Mesendoderm (in vitro differentiated cells): ENCODE measurements at regions not wholly inside any gene's neighbourhood (a gene's known extent, or its start where the extent isn't known, plus 50 kb on each side); places are given as distances from the start of the nearest gene placed in this dataset.

Source experiments
- DNase-seq: peaks from one replicate; pipeline ENCODE4 v3.0.0; 2013
- H2AK5ac ChIP-seq: 2 replicates; pipeline ENCODE4 v1.6.1; 2013; ENCODE audit warnings: low read length, inconsistent platforms
- H2BK120ac ChIP-seq: 2 replicates; pipeline ENCODE4 v1.6.1; 2013; ENCODE audit warnings: low read depth, mild to moderate bottlenecking, low read length, moderate library complexity, mixed read lengths
- H2BK15ac ChIP-seq: replicated peaks from 2 replicates; pipeline ENCODE4 v1.6.1; 2013; ENCODE audit warnings: low read depth, mild to moderate bottlenecking, moderate library complexity
- H2BK5ac ChIP-seq: 2 replicates; pipeline ENCODE4 v1.6.1; 2013; ENCODE audit warnings: low read length, inconsistent platforms
- H3K18ac ChIP-seq: 2 replicates; pipeline ENCODE4 v1.6.1; 2013; ENCODE audit warnings: mild to moderate bottlenecking, low read length, mixed read lengths
- H3K23ac ChIP-seq: one replicate; pipeline ENCODE4 v1.6.1; 2013; ENCODE audit warnings: low read length
- H3K27ac ChIP-seq: 2 replicates; pipeline ENCODE4 v1.5.1; 2013; ENCODE audit warnings: low read depth, mild to moderate bottlenecking, inconsistent platforms, low read length, moderate library complexity
- H3K27me3 ChIP-seq: 2 replicates; pipeline ENCODE4 v1.6.1; 2013; ENCODE audit warnings: low read length, control low read depth, mild to moderate bottlenecking, inconsistent platforms; ENCODE audit not compliant: insufficient read depth, poor library complexity
- H3K36me3 ChIP-seq: 2 replicates; pipeline ENCODE4 v1.6.1; 2013; ENCODE audit warnings: low read length, inconsistent platforms; ENCODE audit not compliant: control insufficient read depth, insufficient read depth
- H3K4ac ChIP-seq: one replicate; pipeline ENCODE4 v1.6.1; 2013; ENCODE audit warnings: low read depth, mild to moderate bottlenecking, low read length, moderate library complexity
- H3K4me1 ChIP-seq: 2 replicates; pipeline ENCODE4 v1.6.1; 2013; ENCODE audit warnings: low read depth, low read length, inconsistent platforms; ENCODE audit not compliant: control insufficient read depth
- H3K4me2 ChIP-seq: 2 replicates; pipeline ENCODE4 v1.6.1; 2013; ENCODE audit warnings: low read length
- H3K4me3 ChIP-seq: 2 replicates; pipeline ENCODE4 v1.5.1; 2013; ENCODE audit warnings: mild to moderate bottlenecking, low read length
- H3K56ac ChIP-seq: one replicate; pipeline ENCODE4 v1.6.1; 2013; ENCODE audit warnings: low read length
- H3K79me1 ChIP-seq: 2 replicates; pipeline ENCODE4 v1.6.1; 2013; ENCODE audit warnings: low read length, inconsistent platforms
- H3K79me2 ChIP-seq: 2 replicates; pipeline ENCODE4 v1.6.1; 2013; ENCODE audit warnings: mild to moderate bottlenecking, low read length; ENCODE audit not compliant: control insufficient read depth, insufficient read depth
- H3K9ac ChIP-seq: 2 replicates; pipeline ENCODE4 v1.6.1; 2013; ENCODE audit warnings: low read length, inconsistent platforms
- H4K5ac ChIP-seq: one replicate; pipeline ENCODE4 v1.6.1; 2013; ENCODE audit warnings: low read length
- H4K8ac ChIP-seq: one replicate; pipeline ENCODE4 v1.6.1; 2013; ENCODE audit warnings: low read depth, mild to moderate bottlenecking, control low read depth, low read length, moderate library complexity
- WGBS: extraction: QIAGEN DNeasy Blood & Tissue Kit; methylation state at CpG from one replicate; pipeline ENCODE4 v1.1.7; 2013; ENCODE audit warnings: low lambda C conversion rate, missing lambda C conversion rate; ENCODE audit not compliant: insufficient coverage; ENCODE audit errors: extremely low coverage; 5-methylcytosine and 5-hydroxymethylcytosine counted together

DNA sequence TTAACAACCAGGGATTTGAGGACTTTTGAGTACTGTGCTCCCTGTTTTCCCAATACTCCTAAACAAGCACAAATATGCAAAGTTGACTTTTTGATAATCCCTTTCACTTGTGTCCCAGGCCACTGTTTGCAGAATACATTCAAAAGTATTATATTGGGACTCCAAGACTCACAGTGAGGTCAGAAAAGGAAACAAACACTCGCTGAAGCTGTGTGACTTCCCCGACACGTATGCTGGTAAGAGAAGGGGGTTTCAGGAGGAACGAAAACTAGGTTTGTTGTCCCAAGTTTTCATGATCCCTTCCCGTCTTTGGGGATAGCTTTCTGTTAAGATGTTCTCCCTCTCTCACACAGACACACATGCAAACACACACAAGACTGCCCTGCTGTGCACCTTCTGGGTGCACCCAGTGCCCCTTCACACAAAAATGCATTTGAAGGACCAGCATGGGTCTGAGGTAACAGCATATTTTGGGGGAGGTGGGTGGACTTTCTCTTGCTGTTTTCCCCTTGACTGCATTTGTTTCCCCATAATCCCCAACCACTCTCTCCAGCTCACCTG lies 225.2 kb upstream of the PRICKLE2 start:
- Histone ChIP-seq H3K4ac (no peak overlapping the region), H3K79me1 (no peaks in the 10 kb centered on the region), H3K4me2 (no peak overlapping the region), H2BK5ac (no peak overlapping the region), H3K4me1 (no peaks in the 10 kb centered on the region), H3K79me2 (no peaks in the 10 kb centered on the region), H4K5ac (no peak overlapping the region), H2AK5ac (no peak overlapping the region), H2BK120ac (no peak overlapping the region), H3K27me3 (no peaks in the 10 kb centered on the region), H4K8ac (no peak overlapping the region), H3K18ac (no peak overlapping the region), H3K4me3 (no peak overlapping the region), H3K23ac (no peak overlapping the region), H3K9ac (no peak overlapping the region), H3K36me3 (no peaks in the 10 kb centered on the region), H3K56ac (no peak overlapping the region), H2BK15ac (no peak overlapping the region), H3K27ac (no peak overlapping the region)
- no CpG with 5 or more reads among the region's 5 CpGs for WGBS
- DNase-seq: no peak

DNA sequence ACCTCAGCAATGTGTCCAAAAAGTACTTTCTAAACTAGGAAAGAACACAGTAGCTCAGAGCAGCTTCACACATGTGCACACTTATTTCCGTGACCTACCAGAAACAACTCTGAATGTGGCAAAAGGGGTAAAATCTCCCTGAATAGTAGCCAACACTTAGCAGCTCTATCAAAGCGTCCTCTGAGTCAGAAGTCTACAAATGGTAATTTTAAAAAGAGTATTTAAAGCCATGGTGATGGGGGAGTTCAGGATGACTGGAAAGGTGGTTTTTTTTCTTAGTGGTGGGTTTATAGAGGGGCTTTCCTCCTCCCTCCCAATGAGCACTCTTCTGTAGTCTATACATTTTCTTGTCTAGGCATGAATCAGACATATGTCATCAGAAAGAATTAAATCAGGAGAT lies 223.8 kb upstream of the PRICKLE2 start:
- Histone ChIP-seq H2BK120ac (no peak overlapping the region), H3K4me1 (no peaks in the 10 kb centered on the region), H3K79me2 (no peaks in the 10 kb centered on the region), H2BK5ac (no peak overlapping the region), H3K4ac (no peak overlapping the region), H3K79me1 (no peaks in the 10 kb centered on the region), H2BK15ac (no peak overlapping the region), H3K4me3 (no peak overlapping the region), H3K18ac (no peak overlapping the region), H4K5ac (no peak overlapping the region), H3K23ac (no peak overlapping the region), H3K27ac (no peak overlapping the region), H4K8ac (no peak overlapping the region), H3K9ac (no peak overlapping the region), H3K4me2 (no peak overlapping the region), H2AK5ac (no peak overlapping the region), H3K36me3 (no peaks in the 10 kb centered on the region), H3K56ac (no peak overlapping the region), H3K27me3 (no peaks in the 10 kb centered on the region)
- no CpG with 5 or more reads among the region's 2 CpGs for WGBS
- DNase-seq: no peak

DNA sequence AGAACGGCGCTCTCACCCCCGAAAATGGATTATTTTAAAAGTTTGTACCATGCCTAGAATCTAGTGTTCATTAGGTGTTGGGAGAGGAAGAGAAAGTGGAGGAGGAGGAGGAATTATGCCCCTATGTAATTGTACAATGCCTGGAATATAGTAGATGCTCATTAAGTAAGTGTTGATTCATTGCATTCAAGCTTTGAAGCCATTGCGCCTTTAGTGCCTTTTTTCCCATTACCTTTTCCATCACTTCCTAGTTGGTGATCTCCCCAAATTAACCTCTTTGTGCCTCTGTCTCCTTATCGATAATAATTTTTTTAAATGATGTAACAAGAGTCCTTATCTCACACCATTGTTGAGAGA lies 220.7 kb upstream of the PRICKLE2 start:
- Histone ChIP-seq H3K27me3 (no peaks in the 10 kb centered on the region), H2BK5ac (no peak overlapping the region), H3K79me1 (no peaks in the 10 kb centered on the region), H3K36me3 (no peaks in the 10 kb centered on the region), H2BK120ac (no peak overlapping the region), H3K23ac (no peak overlapping the region), H2AK5ac (no peak overlapping the region), H3K27ac (no peak overlapping the region), H3K4ac (no peak overlapping the region), H4K5ac (no peak overlapping the region), H2BK15ac (no peak overlapping the region), H3K4me2 (no peak overlapping the region), H4K8ac (no peak overlapping the region), H3K56ac (no peak overlapping the region), H3K79me2 (no peaks in the 10 kb centered on the region), H3K18ac (no peak overlapping the region), H3K9ac (no peak overlapping the region), H3K4me3 (no peak overlapping the region), H3K4me1 (no peaks in the 10 kb centered on the region)
- no peak for DNase-seq
- no CpG with 5 or more reads among the region's 5 CpGs for WGBS

DNA sequence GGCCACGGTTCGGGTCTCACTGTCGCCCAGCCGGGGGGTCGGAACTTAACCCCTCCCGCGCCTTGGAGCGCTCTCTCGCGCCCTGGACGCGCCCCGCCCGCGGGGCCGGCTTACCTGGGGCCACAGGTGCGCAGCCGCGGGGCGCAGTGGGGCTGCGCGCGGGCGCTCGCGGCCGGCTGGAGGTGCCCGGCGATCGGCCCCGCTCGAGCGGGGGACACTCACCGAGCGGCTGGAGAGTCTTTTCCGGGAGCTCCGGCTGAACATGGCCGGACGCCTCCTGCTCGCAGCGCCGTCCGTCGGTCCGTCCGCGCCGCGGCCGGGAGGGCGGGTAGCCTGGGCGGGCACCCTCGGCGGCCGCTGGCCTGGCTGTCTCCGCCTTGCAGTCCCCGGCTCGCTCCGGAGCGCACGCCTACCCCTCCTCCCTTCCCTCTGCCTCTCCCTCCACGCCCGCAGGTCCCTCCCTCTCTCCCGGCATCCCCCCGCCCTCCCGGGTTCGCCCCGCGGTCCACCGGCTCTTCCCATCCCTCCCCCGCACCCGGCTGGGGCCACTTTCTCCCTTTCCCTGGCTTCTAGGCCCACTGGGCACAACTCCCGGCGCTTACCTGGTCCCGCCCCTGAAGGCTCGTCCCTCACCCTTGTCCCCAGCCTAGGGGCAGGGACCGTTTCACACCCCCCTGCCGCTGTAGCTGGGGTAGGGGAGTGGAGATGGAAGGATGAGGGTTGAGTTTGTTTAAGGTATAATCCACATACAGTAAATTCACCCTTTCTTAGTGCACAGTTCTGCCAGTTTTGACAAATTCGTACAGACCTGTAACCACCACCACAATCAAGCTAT lies 220.1 kb upstream of the PRICKLE2 start:
- no peaks in the 10 kb centered on the region for H3K4me1 ChIP-seq
- no peaks in the 10 kb centered on the region for H3K79me2 ChIP-seq
- H3K23ac ChIP-seq: no peak overlapping the region
- H3K4ac ChIP-seq: no peak overlapping the region
- peak overlapping the region; percentile 23 for H2BK15ac ChIP-seq
- H2AK5ac ChIP-seq: no peak overlapping the region
- H3K18ac ChIP-seq: peak overlapping the region; percentile 81
- no peaks in the 10 kb centered on the region for H3K36me3 ChIP-seq
- H3K9ac ChIP-seq: peak overlapping the region; percentile 29
- H3K27me3 ChIP-seq: no peaks in the 10 kb centered on the region
- no peak overlapping the region for H3K27ac ChIP-seq
- H2BK120ac ChIP-seq: no peak overlapping the region
- H4K8ac ChIP-seq: peak overlapping the region; percentile 70
- H3K4me3 ChIP-seq: peak overlapping the region; percentile 52
- no peak overlapping the region for H4K5ac ChIP-seq
- peak overlapping the region; percentile 78 for H3K56ac ChIP-seq
- DNase-seq: peak; percentile 76
- H3K79me1 ChIP-seq: no peaks in the 10 kb centered on the region
- peak overlapping the region; percentile 72 for H3K4me2 ChIP-seq
- no CpG with 5 or more reads among the region's 79 CpGs for WGBS
- no peak overlapping the region for H2BK5ac ChIP-seq

DNA sequence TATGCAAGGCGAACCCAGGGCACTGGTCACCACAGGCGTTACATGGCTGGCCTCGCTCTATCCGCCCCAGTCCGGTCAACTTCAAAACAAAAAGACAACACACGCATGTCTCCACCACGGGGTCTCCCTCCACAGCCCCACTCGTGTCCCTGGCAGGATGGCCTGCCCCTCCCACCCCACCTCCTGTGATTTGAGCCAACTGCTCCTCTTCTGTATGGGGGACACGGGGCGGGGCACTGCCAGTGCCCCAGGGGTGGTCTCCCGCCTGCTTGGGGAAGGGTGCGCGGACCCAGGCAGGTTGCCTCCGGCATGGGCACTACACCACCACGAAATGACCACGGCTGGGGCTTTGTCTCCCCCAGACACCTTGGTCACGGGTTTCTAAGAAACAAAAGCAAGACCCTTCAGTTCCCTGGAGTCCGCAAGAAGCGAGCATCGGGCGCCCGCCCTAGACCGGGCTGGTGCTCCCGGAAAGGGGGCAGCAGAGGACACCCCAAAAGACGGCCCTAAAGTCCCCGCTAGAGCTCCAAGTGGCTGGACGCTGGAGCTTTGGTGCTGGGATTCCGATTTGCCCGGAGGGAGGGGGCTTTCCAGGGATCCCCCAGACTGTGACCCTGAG lies 219.3 kb upstream of the PRICKLE2 start:
- no CpG with 5 or more reads among the region's 29 CpGs for WGBS
- H2BK15ac ChIP-seq: peak overlapping the region; percentile 23
- H3K18ac ChIP-seq: peak overlapping the region; percentile 81
- no peak overlapping the region for H3K4ac ChIP-seq
- H2AK5ac ChIP-seq: no peak overlapping the region
- no peaks in the 10 kb centered on the region for H3K27me3 ChIP-seq
- H3K23ac ChIP-seq: no peak overlapping the region
- H3K9ac ChIP-seq: peak overlapping the region; percentile 21
- H2BK5ac ChIP-seq: no peak overlapping the region
- H2BK120ac ChIP-seq: no peak overlapping the region
- peak overlapping the region; percentile 72 for H3K4me2 ChIP-seq
- no peak overlapping the region for H4K8ac ChIP-seq
- H3K36me3 ChIP-seq: no peaks in the 10 kb centered on the region
- no peaks in the 10 kb centered on the region for H3K79me2 ChIP-seq
- peak overlapping the region; percentile 52 for H3K4me3 ChIP-seq
- no peak overlapping the region for H4K5ac ChIP-seq
- H3K56ac ChIP-seq: peak overlapping the region; percentile 78
- H3K4me1 ChIP-seq: no peaks in the 10 kb centered on the region
- no peak for DNase-seq
- H3K79me1 ChIP-seq: no peaks in the 10 kb centered on the region
- no peak overlapping the region for H3K27ac ChIP-seq
